ENCODE measurements at regions not wholly inside any gene's neighbourhood (a gene's known extent, or its start where the extent isn't known, plus 50 kb on each side); places are given as distances from the start of the nearest gene placed in this dataset.

- peak; percentile 77 to 83 (median 78) for DNase-seq
Observed at GRCh38 chr13:28573595-28574373, 78.9 kb upstream of the FLT1 start.

GRCh38 chr13:28572871-28573270 is 77.9 kb upstream of the FLT1 start:
- no peak for DNase-seq

- DNase-seq: peak in 2 of 3 donors; percentile 61 to 62
Observed at GRCh38 chr13:28570356-28570755, 75.4 kb upstream of the FLT1 start.

- DNase-seq: no peak
Observed at GRCh38 chr13:28569886-28570285, 75.0 kb upstream of the FLT1 start.

- peak in 1 of 3 donors; percentile 43 for DNase-seq
Observed at GRCh38 chr13:28568286-28568685, 73.4 kb upstream of the FLT1 start.

GRCh38 chr13:28566891-28567290 is 72.0 kb upstream of the FLT1 start:
- DNase-seq: no peak

- DNase-seq: no peak
Observed at GRCh38 chr13:28566283-28566682, 71.4 kb upstream of the FLT1 start.

GRCh38 chr13:28564030-28564429 is 69.1 kb upstream of the FLT1 start:
- DNase-seq: no peak

- DNase-seq: peak in 1 of 3 donors; percentile 17
Observed at GRCh38 chr13:28563609-28564008, 68.7 kb upstream of the FLT1 start.

- no peak for DNase-seq
Observed at GRCh38 chr13:28560612-28561011, 65.7 kb upstream of the FLT1 start.

- DNase-seq: no peak
Observed at GRCh38 chr13:28559636-28560259, 64.8 kb upstream of the FLT1 start.

- no peak for DNase-seq
Observed at GRCh38 chr13:28558567-28558966, 63.6 kb upstream of the FLT1 start.

- peak; percentile 46 to 76 (median 72) for DNase-seq
Observed at GRCh38 chr13:28557725-28558520, 63.0 kb upstream of the FLT1 start.

GRCh38 chr13:28555096-28555495 is 60.2 kb upstream of the FLT1 start:
- no peak for DNase-seq

- no peak for DNase-seq
Observed at GRCh38 chr13:28553971-28554370, 59.0 kb upstream of the FLT1 start.

- DNase-seq: no peak
Observed at GRCh38 chr13:28552288-28552687, 57.4 kb upstream of the FLT1 start.

- DNase-seq: no peak
Observed at GRCh38 chr13:28551498-28551895, 56.6 kb upstream of the FLT1 start.

- no peak for DNase-seq
Observed at GRCh38 chr13:28550721-28551497, 56.0 kb upstream of the FLT1 start.

GRCh38 chr13:28550091-28550490 is 55.2 kb upstream of the FLT1 start:
- DNase-seq: peak in 1 of 3 donors; percentile 25

- DNase-seq: no peak
Observed at GRCh38 chr13:28548872-28549271, 53.9 kb upstream of the FLT1 start.

GRCh38 chr13:28548468-28548867 is 53.5 kb upstream of the FLT1 start:
- no peak for DNase-seq

GRCh38 chr13:28545583-28546333 is 50.8 kb upstream of the FLT1 start:
- no peak for DNase-seq
